EH (cell line): ENCODE measurements at regions not wholly inside any gene's neighbourhood (a gene's known extent, or its start where the extent isn't known, plus 50 kb on each side); places are given as distances from the start of the nearest gene placed in this dataset.
A peak's percentile ranks its signal among the peaks of the same experiment; 100 is the strongest.

Source experiments
- DNase-seq: peaks from one replicate; pipeline ENCODE4 v3.0.0-alpha.2; 2015; ENCODE audit warnings: low read depth

GRCh38 chr9:80375477-80375876, 803.7 kb downstream of the TLE4 start:
- DNase-seq = no peak

- no peak for DNase-seq
Observed at GRCh38 chr9:80369641-80370040, 797.9 kb downstream of the TLE4 start.

- DNase-seq = no peak
Observed at GRCh38 chr9:80366626-80367025, 794.9 kb downstream of the TLE4 start.

GRCh38 chr9:80359941-80360881, 788.4 kb downstream of the TLE4 start:
- DNase-seq = no peak

- DNase-seq = no peak
Observed at GRCh38 chr9:80359291-80359690, 787.5 kb downstream of the TLE4 start.

- no peak for DNase-seq
Observed at GRCh38 chr9:80352967-80353366, 781.2 kb downstream of the TLE4 start.

- DNase-seq = no peak
Observed at GRCh38 chr9:80351612-80352011, 779.8 kb downstream of the TLE4 start.

GRCh38 chr9:80326105-80326504, 754.3 kb downstream of the TLE4 start:
- DNase-seq = no peak

GRCh38 chr9:80320916-80321315, 749.2 kb downstream of the TLE4 start:
- DNase-seq = peak; percentile 0

- DNase-seq = peak; percentile 2
Observed at GRCh38 chr9:80320480-80320879, 748.7 kb downstream of the TLE4 start.

- no peak for DNase-seq
Observed at GRCh38 chr9:80305136-80305535, 733.4 kb downstream of the TLE4 start.

GRCh38 chr9:80294955-80295354, 723.2 kb downstream of the TLE4 start:
- DNase-seq = no peak

- no peak for DNase-seq
Observed at GRCh38 chr9:80294318-80294717, 722.6 kb downstream of the TLE4 start.

- DNase-seq = no peak
Observed at GRCh38 chr9:80292231-80292630, 720.5 kb downstream of the TLE4 start.

- DNase-seq = no peak
Observed at GRCh38 chr9:80285326-80285725, 713.6 kb downstream of the TLE4 start.

GRCh38 chr9:80282766-80283165, 711.0 kb downstream of the TLE4 start:
- DNase-seq = no peak

- DNase-seq = no peak
Observed at GRCh38 chr9:80259079-80259478, 687.3 kb downstream of the TLE4 start.

- DNase-seq = no peak
Observed at GRCh38 chr9:80251778-80252177, 680.0 kb downstream of the TLE4 start.

GRCh38 chr9:80242022-80242421, 670.3 kb downstream of the TLE4 start:
- DNase-seq = no peak

GRCh38 chr9:80235752-80236151, 664.0 kb downstream of the TLE4 start:
- DNase-seq = no peak

- DNase-seq = no peak
Observed at GRCh38 chr9:80233906-80234305, 662.1 kb downstream of the TLE4 start.

- no peak for DNase-seq
Observed at GRCh38 chr9:80233102-80233843, 661.5 kb downstream of the TLE4 start.
